Osteoblast (primary cell): ENCODE measurements at regions not wholly inside any gene's neighbourhood (a gene's known extent, or its start where the extent isn't known, plus 50 kb on each side); places are given as distances from the start of the nearest gene placed in this dataset.
A peak's percentile ranks its signal among the peaks of the same experiment; 100 is the strongest.

Experiments used
- DNase-seq: peaks from one replicate; pipeline ENCODE4 v3.0.0; 2011; ENCODE audit warnings: low spot score, mixed read lengths; ENCODE audit not compliant: insufficient read length; ENCODE audit errors: missing footprints
- H2AFZ ChIP-seq: 2 replicates; pipeline ENCODE4 v1.6.0; 2011; ENCODE audit warnings: mild to moderate bottlenecking, low read length
- H3K27ac ChIP-seq: 2 replicates; pipeline ENCODE4 v1.5.1; 2011; ENCODE audit warnings: mild to moderate bottlenecking, low read depth, low read length, moderate library complexity
- H3K27me3 ChIP-seq: 2 replicates; pipeline ENCODE4 v1.6.0; 2012; ENCODE audit warnings: mild to moderate bottlenecking, control low read depth, inconsistent platforms, low read length, moderate library complexity; ENCODE audit not compliant: insufficient read depth
- H3K36me3 ChIP-seq: 2 replicates; pipeline ENCODE4 v1.5.1; 2011; ENCODE audit warnings: mild to moderate bottlenecking, low read length, control low read depth, moderate library complexity; ENCODE audit not compliant: insufficient read depth
- H3K4me1 ChIP-seq: 2 replicates; pipeline ENCODE4 v1.5.1; 2011; ENCODE audit warnings: mild to moderate bottlenecking, low read length, control low read depth, moderate library complexity; ENCODE audit not compliant: insufficient read depth
- H3K4me2 ChIP-seq: 2 replicates; pipeline ENCODE4 v1.6.0; 2011; ENCODE audit warnings: mild to moderate bottlenecking, low read length; ENCODE audit not compliant: insufficient read depth
- H3K4me3 ChIP-seq: fragments of 200-600 bp; sonication (generic); 3 replicates; pipeline ENCODE4 v1.5.1; 2012; ENCODE audit warnings: mild to moderate bottlenecking, low read length, inconsistent platforms; ENCODE audit not compliant: insufficient read depth
- H3K79me2 ChIP-seq: 2 replicates; pipeline ENCODE4 v1.6.0; 2012; ENCODE audit warnings: mild to moderate bottlenecking, low read length, control low read depth, inconsistent platforms; ENCODE audit not compliant: insufficient read depth
- H3K9me3 ChIP-seq: 2 replicates; pipeline ENCODE4 v1.5.1; 2011; ENCODE audit warnings: low read depth, low read length, control low read depth
- H4K20me1 ChIP-seq: 2 replicates; pipeline ENCODE4 v1.6.0; 2012; ENCODE audit warnings: mild to moderate bottlenecking, low read length, control low read depth; ENCODE audit not compliant: insufficient read depth
- CTCF ChIP-seq: IDR thresholded peaks from 2 replicates; pipeline ENCODE4 v1.5.1; 2011; ENCODE audit warnings: mild to moderate bottlenecking, low read depth, low read length, moderate library complexity; ENCODE audit errors: extremely low read depth

- TF ChIP-seq CTCF = no peak
- Histone ChIP-seq H2AFZ (no peak overlapping the region), H4K20me1 (no peaks in the 10 kb centered on the region), H3K4me2 (no peak overlapping the region), H3K4me1 (no peaks in the 10 kb centered on the region), H3K27ac (no peak overlapping the region), H3K9me3 (no peaks in the 10 kb centered on the region), H3K36me3 (no peaks in the 10 kb centered on the region), H3K79me2 (no peaks in the 10 kb centered on the region), H3K4me3 (no peak overlapping the region), H3K27me3 (no peaks in the 10 kb centered on the region)
- no peak for DNase-seq
These were observed 674.8 kb downstream of the TBL1XR1 start for GRCh38 chr3:176522436-176522835.

GRCh38 chr3:176521531-176522175, 675.6 kb downstream of the TBL1XR1 start:
- H3K79me2 ChIP-seq = no peaks in the 10 kb centered on the region
- no peak overlapping the region for H3K4me2 ChIP-seq
- H2AFZ ChIP-seq = no peak overlapping the region
- no peaks in the 10 kb centered on the region for H3K4me1 ChIP-seq
- H3K36me3 ChIP-seq = no peaks in the 10 kb centered on the region
- no peak for DNase-seq
- no peaks in the 10 kb centered on the region for H3K9me3 ChIP-seq
- no peak for TF ChIP-seq CTCF
- no peaks in the 10 kb centered on the region for H4K20me1 ChIP-seq
- no peak overlapping the region for H3K27ac ChIP-seq
- H3K4me3 ChIP-seq = no peak overlapping the region
- no peaks in the 10 kb centered on the region for H3K27me3 ChIP-seq

DNA sequence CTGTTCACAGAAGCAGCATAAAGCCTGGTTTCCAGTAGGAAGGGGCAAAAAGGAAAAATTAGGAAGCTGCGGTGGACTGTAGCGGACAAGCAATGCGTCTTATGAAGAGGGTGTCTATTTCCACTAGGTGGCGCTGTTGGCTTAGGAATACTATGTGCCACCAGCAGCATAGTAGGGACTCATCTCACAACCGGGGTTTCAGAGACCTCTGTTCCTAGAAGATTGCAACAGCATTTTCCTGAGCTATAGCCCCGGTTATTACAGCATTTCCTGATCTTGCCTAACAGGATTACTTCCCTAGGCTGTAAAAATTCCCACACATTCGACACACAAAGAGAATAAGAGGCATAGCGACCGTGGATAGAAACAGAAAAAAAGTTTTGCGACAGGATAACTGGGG, 683.0 kb downstream of the TBL1XR1 start:
- Histone ChIP-seq H3K27me3 (no peaks in the 10 kb centered on the region), H3K4me1 (no peaks in the 10 kb centered on the region), H3K36me3 (no peaks in the 10 kb centered on the region), H3K9me3 (peaks cover 4% of the 10 kb centered on the region), H3K4me2 (no peak overlapping the region), H3K79me2 (no peaks in the 10 kb centered on the region), H3K27ac (no peak overlapping the region), H2AFZ (no peak overlapping the region), H4K20me1 (no peaks in the 10 kb centered on the region), H3K4me3 (no peak overlapping the region)
- TF ChIP-seq CTCF = peak; percentile 41
- DNase-seq = no peak

- H3K4me3 ChIP-seq = no peak overlapping the region
- H3K27me3 ChIP-seq = no peaks in the 10 kb centered on the region
- H3K79me2 ChIP-seq = no peaks in the 10 kb centered on the region
- no peak for TF ChIP-seq CTCF
- H3K4me1 ChIP-seq = no peaks in the 10 kb centered on the region
- H2AFZ ChIP-seq = no peak overlapping the region
- no peak for DNase-seq
- H4K20me1 ChIP-seq = no peaks in the 10 kb centered on the region
- no peaks in the 10 kb centered on the region for H3K36me3 ChIP-seq
- no peak overlapping the region for H3K4me2 ChIP-seq
- H3K27ac ChIP-seq = no peak overlapping the region
- peaks cover 4% of the 10 kb centered on the region for H3K9me3 ChIP-seq
These were observed 683.7 kb downstream of the TBL1XR1 start for GRCh38 chr3:176513604-176514003.
